Muscle of back (tissue), 3 donors: ENCODE measurements at regions not wholly inside any gene's neighbourhood (a gene's known extent, or its start where the extent isn't known, plus 50 kb on each side); places are given as distances from the start of the nearest gene placed in this dataset.
"Not testable (repeated sequence)": the region's sequence is repeated elsewhere in the genome, so short reads cannot be mapped to it uniquely, and the experiment has no call there.

Experiments used
- DNase-seq, 3 donors: peaks; one replicate each; pipeline versions ENCODE4 v3.0.0 to v3.0.0-alpha.2; 2013

- DNase-seq, result no peak
Observed at GRCh38 chr11:11220786-11221185, 132.3 kb downstream of the CSNK2A3 start.

DNA sequence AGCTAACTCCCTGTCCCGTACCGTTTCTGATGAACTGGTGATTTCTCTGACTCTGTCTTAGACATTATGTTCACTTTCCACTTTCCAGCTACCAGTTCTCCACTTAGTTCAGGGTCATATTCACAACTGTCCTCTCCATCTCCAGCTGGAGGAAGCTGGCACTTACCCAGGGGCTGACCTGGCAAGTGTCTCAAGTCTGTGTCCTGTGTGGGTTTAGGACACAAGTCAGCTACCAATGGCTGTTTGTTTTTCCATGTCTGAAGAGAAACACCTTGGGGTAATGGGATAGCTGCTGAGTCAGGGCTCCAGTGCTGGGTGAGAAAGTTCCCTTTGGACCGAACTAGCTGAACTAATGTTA is 134.4 kb downstream of the CSNK2A3 start:
- DNase-seq, result peak in 1 of 3 donors; percentile 75

- DNase-seq, result no peak
Observed at GRCh38 chr11:11217929-11218628, 135.0 kb downstream of the CSNK2A3 start.

- peak in 2 of 3 donors; percentile 57 to 77 for DNase-seq
Observed at GRCh38 chr11:11217289-11217928, 135.6 kb downstream of the CSNK2A3 start.

- DNase-seq, result no peak
Observed at GRCh38 chr11:11215944-11216343, 137.1 kb downstream of the CSNK2A3 start.

DNA sequence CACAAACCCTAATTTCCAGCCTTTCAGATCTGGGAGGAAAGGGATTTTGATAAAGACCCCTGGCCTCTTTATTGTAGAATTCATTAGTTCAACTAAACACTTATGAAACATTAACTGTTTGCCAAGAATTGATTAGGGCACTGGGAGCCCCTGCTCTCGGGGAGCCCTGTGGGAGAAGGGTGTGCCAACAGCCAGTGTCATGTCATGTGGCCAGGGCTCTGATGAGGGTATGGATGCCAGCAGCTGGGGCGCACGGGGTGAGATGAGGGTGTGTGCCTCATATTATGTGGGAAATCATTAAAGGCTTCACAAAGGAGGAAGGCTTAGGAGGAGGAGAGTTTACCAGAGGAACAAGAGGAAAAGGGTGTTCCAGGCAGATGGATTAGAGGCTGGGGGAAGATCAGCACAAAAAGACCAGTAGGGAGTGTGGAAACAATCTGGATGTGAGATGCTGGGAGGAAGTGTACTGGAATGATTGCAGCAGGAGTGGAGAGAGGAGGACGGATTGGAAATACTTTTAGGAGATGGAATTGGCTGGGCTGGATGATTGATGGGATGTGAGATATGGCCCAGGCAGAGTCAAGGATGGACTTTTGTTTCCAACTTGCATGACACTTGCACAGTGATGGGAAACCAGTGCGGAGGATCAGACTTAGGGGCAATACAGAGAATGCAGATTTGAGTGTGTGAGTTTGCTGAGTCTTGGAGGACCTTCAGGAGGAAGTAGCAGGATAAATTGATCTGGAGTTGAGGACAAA is 137.8 kb downstream of the CSNK2A3 start:
- DNase-seq, result no peak

GRCh38 chr11:11213117-11213516 is 139.9 kb downstream of the CSNK2A3 start:
- no peak for DNase-seq

- no peak for DNase-seq
Observed at GRCh38 chr11:11211888-11212287, 141.2 kb downstream of the CSNK2A3 start.

- no peak for DNase-seq
Observed at GRCh38 chr11:11211186-11211585, 141.9 kb downstream of the CSNK2A3 start.

DNA sequence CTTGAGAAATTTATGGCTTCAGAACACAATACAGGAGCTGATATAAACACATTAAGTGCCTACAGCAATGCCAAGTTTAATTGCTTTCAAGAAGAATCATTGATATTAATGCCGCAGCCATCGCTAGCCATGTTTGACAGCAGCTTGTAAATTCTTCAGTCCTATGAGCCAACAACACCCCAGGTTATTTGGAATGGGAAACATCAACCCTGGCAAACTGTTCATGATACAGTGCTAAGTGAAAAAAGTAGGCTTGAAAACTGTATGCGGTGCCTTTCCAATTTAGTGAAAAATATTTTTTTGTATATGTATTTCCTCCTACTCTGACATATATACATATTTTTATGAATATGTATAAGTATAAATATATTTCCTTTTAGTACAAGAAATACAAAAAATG is 142.6 kb downstream of the CSNK2A3 start:
- DNase-seq, result no peak

GRCh38 chr11:11209967-11210366 is 143.1 kb downstream of the CSNK2A3 start:
- DNase-seq, result no peak

DNA sequence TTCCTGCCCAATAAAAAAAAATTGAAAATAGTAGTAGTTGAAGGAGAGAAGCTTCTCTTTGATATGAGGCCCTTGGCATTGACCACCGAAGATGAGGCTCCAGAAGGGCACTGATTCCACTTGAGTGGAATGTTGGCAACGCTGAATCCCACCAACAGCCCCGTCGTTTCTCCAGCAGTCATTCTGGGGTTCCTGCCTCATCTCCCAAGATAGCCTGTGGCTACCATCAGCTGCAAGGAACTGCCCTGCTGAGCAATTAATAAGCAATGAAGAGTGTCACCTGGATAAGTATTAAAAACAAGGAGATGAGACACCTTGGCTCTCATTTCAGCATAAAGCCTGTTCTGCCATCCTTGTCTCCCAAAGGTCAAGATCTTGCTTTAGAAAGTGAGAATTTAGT is 144.1 kb downstream of the CSNK2A3 start:
- no peak for DNase-seq

GRCh38 chr11:11207428-11207827 is 145.6 kb downstream of the CSNK2A3 start:
- DNase-seq, result no peak

DNA sequence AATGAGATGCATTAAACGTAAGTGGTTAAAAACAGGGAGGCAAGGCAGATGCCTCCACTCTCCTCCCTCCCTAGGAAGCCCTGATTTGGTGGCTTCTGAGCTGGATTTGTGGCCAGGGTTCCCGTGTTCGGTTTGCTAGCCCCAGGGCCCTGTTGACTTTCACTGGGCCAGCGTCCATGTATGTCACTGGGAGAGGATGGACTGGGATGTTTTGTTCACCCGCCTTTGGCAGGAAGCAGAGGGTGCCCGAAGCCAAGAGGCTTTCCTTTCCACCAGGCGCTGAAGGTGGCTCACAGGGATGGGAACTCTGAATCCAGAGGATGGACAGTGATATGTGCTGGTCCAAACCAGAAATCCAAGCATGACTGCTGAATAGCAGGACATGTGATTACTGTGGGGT is 146.6 kb downstream of the CSNK2A3 start:
- no peak for DNase-seq

- DNase-seq, result no peak
Observed at GRCh38 chr11:11202885-11203284, 150.2 kb downstream of the CSNK2A3 start.

DNA sequence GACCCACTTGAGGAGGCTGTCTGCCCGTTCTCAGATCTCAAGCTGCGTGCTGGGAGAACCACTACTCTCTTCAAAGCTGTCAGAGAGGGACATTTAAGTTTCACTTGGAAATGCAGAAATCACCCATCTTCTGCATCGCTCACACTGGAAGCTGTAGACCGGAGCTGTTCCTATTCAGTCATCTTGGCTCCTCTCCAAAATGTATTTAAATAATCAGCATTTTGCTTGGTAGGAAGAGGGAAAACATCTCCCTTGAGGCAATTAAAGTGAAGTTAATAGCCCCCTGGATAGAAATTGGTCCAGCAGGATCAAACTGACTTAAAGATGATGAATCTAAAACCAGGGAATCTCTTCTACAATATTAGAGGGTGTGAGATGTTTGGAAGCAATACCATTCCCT is 151.7 kb downstream of the CSNK2A3 start:
- not testable (repeated sequence) for DNase-seq

DNA sequence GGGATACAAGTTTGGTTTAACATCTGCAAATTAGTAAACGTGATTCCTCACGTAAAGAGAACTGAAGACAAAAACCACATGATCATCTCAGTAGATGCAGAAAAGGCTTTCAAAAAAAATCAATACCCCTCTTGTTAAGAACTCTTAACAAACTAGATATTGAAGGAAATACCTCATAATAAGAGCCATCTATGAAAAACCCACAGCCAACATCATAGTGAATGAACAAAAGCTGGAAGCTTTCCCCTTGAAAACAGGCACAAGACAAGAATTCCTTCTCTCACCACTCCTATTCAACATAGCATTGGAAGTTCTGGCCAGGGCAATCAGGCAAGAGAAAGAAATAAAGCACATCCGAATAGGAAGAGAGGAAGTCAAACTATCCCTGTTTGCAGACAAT is 160.5 kb downstream of the CSNK2A3 start:
- DNase-seq, result no peak

GRCh38 chr11:11189506-11189905 is 163.5 kb downstream of the CSNK2A3 start:
- DNase-seq, result no peak

DNA sequence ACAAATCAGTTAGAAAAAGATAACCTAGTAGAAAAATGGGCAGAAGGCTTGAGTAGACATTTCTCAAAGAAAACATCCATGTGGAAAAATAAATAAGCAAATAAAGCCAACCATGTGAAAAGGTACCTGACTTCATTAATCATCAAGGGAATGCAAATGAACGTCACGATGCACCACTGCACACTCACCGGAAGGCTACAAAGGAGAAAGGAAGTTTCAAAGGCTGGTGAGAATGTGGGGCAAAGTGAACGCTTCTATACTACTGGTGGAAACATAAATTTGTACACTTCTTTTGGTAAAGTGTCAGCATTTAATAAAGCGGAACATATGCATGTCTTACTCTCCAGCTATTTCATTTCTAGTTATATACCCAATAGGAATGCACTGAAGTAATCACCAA is 166.8 kb downstream of the CSNK2A3 start:
- DNase-seq, result no peak

GRCh38 chr11:11182261-11182660 is 170.8 kb downstream of the CSNK2A3 start:
- no peak for DNase-seq

- DNase-seq, result peak in 2 of 3 donors; percentile 24 to 54
Observed at GRCh38 chr11:11178671-11179638, 174.1 kb downstream of the CSNK2A3 start.
